ENCODE measurements at regions not wholly inside any gene's neighbourhood (a gene's known extent, or its start where the extent isn't known, plus 50 kb on each side); places are given as distances from the start of the nearest gene placed in this dataset.

- no peak for TF ChIP-seq FOXP2 (optimal IDR thresholded peaks at IDR 0.05; ENCODE audit: borderline replicate concordance, extremely low read depth, extremely low read length, insufficient read depth)
Observed at GRCh38 chr18:78789850-78790249, 189.8 kb upstream of the SALL3 start.

DNA sequence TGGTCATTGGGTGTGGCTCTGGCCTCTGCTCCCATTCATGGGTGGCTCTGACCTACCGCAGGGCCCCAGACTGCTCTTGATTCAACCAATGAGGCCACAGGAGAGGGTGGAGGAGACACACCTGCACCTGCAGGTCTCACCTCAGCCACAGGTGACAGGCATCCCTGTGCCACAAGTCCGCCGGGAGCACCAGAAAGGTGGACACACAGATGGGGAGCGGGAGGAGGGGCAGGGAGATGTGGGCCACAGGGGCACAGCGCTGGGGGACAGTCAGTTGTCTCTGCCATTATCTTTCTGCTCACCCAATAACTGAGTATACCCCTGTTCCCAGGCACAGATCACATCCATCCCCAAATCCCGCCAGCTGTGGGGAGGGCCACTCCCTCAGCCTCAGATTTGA, 189.1 kb upstream of the SALL3 start:
- TF ChIP-seq POLR2AphosphoS5 (IDR thresholded peaks at IDR 0.05; ENCODE audit: low read depth, low read length), result no peak
- TF ChIP-seq, protein P1, sequence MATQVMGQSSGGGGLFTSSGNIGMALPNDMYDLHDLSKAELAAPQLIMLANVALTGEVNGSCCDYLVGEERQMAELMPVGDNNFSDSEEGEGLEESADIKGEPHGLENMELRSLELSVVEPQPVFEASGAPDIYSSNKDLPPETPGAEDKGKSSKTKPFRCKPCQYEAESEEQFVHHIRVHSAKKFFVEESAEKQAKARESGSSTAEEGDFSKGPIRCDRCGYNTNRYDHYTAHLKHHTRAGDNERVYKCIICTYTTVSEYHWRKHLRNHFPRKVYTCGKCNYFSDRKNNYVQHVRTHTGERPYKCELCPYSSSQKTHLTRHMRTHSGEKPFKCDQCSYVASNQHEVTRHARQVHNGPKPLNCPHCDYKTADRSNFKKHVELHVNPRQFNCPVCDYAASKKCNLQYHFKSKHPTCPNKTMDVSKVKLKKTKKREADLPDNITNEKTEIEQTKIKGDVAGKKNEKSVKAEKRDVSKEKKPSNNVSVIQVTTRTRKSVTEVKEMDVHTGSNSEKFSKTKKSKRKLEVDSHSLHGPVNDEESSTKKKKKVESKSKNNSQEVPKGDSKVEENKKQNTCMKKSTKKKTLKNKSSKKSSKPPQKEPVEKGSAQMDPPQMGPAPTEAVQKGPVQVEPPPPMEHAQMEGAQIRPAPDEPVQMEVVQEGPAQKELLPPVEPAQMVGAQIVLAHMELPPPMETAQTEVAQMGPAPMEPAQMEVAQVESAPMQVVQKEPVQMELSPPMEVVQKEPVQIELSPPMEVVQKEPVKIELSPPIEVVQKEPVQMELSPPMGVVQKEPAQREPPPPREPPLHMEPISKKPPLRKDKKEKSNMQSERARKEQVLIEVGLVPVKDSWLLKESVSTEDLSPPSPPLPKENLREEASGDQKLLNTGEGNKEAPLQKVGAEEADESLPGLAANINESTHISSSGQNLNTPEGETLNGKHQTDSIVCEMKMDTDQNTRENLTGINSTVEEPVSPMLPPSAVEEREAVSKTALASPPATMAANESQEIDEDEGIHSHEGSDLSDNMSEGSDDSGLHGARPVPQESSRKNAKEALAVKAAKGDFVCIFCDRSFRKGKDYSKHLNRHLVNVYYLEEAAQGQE (IDR thresholded peaks at IDR 0.05; ENCODE audit: insufficient read depth in 1 of 2, low read depth in 2 of 2, low read length in 2 of 2), result no peak
- no peak for TF ChIP-seq FOXP2 (optimal IDR thresholded peaks at IDR 0.05; ENCODE audit: borderline replicate concordance, extremely low read depth, extremely low read length, insufficient read depth)
- no peak for TF ChIP-seq TAF1 (IDR thresholded peaks at IDR 0.05; ENCODE audit: borderline replicate concordance, insufficient read depth, low read length)
- TF ChIP-seq SIN3A (IDR thresholded peaks at IDR 0.05; ENCODE audit: borderline replicate concordance, insufficient read depth, low read length), result no peak

DNA sequence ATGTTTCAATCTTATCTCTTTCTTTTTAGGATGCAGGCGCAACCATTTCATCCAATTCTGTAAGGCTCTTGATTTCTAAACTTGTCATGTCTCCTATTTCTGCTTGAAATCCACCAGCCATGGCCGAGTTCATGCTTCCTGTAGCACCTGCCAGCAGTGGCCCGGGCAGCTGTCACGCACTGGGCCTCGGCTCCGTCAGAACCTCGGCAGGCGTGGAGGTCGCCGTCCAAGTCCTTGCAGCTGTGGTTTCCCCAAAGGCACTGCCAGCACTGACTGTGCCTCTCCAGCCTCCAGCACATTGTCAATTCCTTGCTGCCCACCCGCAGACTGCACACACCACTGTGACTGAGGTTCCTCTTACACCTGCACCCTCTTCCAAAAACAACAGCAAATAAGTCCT, 188.7 kb upstream of the SALL3 start:
- TF ChIP-seq FOXP2 (optimal IDR thresholded peaks at IDR 0.05; ENCODE audit: borderline replicate concordance, extremely low read depth, extremely low read length, insufficient read depth), result no peak
- TF ChIP-seq SIN3A (IDR thresholded peaks at IDR 0.05; ENCODE audit: borderline replicate concordance, insufficient read depth, low read length), result no peak
- TF ChIP-seq TAF1 (IDR thresholded peaks at IDR 0.05; ENCODE audit: borderline replicate concordance, insufficient read depth, low read length), result no peak
- TF ChIP-seq, protein P1 (IDR thresholded peaks at IDR 0.05; ENCODE audit: insufficient read depth in 1 of 2, low read depth in 2 of 2, low read length in 2 of 2), result no peak
- TF ChIP-seq POLR2AphosphoS5 (IDR thresholded peaks at IDR 0.05; ENCODE audit: low read depth, low read length), result no peak

DNA sequence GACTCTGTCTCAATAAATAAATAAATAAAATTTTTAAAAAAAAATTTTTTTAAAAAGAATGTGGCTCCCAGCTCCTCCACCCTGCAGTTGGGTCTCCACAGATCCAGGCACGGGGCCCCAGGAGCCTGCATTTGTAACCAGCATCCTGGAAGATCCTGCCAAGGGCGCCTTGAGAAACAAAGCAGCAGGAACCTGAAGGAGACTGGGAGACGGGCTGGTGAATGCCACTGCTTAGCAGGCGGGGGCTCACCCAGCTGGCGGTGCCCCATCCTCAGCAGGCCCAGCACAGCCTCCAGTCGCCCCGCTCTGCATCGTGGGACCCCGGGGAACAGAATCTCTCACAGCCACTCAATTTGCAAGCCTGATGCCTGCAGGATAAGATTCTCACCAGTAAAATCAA, 187.5 kb upstream of the SALL3 start:
- TF ChIP-seq POLR2AphosphoS5 (IDR thresholded peaks at IDR 0.05; ENCODE audit: low read depth, low read length) (no peak), TAF1 (IDR thresholded peaks at IDR 0.05; ENCODE audit: borderline replicate concordance, insufficient read depth, low read length) (no peak), SIN3A (IDR thresholded peaks at IDR 0.05; ENCODE audit: borderline replicate concordance, insufficient read depth, low read length) (no peak), FOXP2 (optimal IDR thresholded peaks at IDR 0.05; ENCODE audit: borderline replicate concordance, extremely low read depth, extremely low read length, insufficient read depth) (no peak)
- TF ChIP-seq, protein P1 (IDR thresholded peaks at IDR 0.05; ENCODE audit: insufficient read depth in 1 of 2, low read depth in 2 of 2, low read length in 2 of 2), result no peak

DNA sequence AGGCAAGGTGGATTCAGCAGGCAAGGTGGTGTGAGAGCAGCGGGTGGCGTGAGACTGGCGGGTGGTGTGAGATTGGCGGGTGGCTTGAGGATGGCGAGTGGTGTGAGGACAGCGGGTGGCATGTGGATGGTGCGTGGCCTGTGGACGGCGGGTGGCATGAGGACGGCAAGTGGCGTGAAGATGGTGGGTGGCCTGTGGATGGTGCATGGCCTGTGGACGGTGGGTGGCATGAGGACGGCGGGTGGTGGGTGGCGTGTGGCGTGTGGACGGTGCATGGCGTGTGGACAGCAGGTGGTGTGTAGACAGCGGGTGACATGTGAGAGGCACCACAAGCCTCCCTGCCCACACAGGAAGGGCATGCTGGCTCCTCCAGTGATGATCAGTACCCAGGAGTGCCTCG, 186.9 kb upstream of the SALL3 start:
- TF ChIP-seq TAF1 (IDR thresholded peaks at IDR 0.05; ENCODE audit: borderline replicate concordance, insufficient read depth, low read length) (no peak), SIN3A (IDR thresholded peaks at IDR 0.05; ENCODE audit: borderline replicate concordance, insufficient read depth, low read length) (no peak), FOXP2 (optimal IDR thresholded peaks at IDR 0.05; ENCODE audit: borderline replicate concordance, extremely low read depth, extremely low read length, insufficient read depth) (no peak), POLR2AphosphoS5 (IDR thresholded peaks at IDR 0.05; ENCODE audit: low read depth, low read length) (no peak)
- TF ChIP-seq, protein P1 (IDR thresholded peaks at IDR 0.05; ENCODE audit: insufficient read depth in 1 of 2, low read depth in 2 of 2, low read length in 2 of 2), result no peak
